ENCODE measurements at regions not wholly inside any gene's neighbourhood (a gene's known extent, or its start where the extent isn't known, plus 50 kb on each side); places are given as distances from the start of the nearest gene placed in this dataset.

- TF ChIP-seq POLR2AphosphoS5 (IDR thresholded peaks at IDR 0.05) (no peak), POLR2A (IDR thresholded peaks at IDR 0.05) (no peak), CTCF (IDR thresholded peaks at IDR 0.05) (no peak)
- Histone ChIP-seq H3K9me3 (peaks cover 5 to 9% of the 10 kb centered on the region in 2 donors), H3K27ac (no peak overlapping the region), H3K36me3 (no peaks in the 10 kb centered on the region), H3K4me3 (no peak overlapping the region), H3K27me3 (no peaks in the 10 kb centered on the region), H3K4me1 (no peaks in the 10 kb centered on the region)
- no peak for DNase-seq (ENCODE audit: low spot score in 2 of 2)
- intact Hi-C loops (cut with DNase I; ENCODE audit: low total_unique reads): no loop called here
Measured at GRCh38 chr2:160838691-160839090, 321.5 kb upstream of the TANK start.

GRCh38 chr2:160842286-160842685 lies 317.9 kb upstream of the TANK start:
- H3K27me3 ChIP-seq: no peaks in the 10 kb centered on the region
- H3K36me3 ChIP-seq: no peaks in the 10 kb centered on the region
- no peak overlapping the region for H3K4me3 ChIP-seq
- peaks cover 14 to 15% of the 10 kb centered on the region in 2 donors for H3K9me3 ChIP-seq
- H3K27ac ChIP-seq: no peak overlapping the region
- DNase-seq (ENCODE audit: low spot score in 2 of 2): no peak
- no peaks in the 10 kb centered on the region for H3K4me1 ChIP-seq
- intact Hi-C loops (cut with DNase I; ENCODE audit: low total_unique reads): no loop called here
- no peak for TF ChIP-seq CTCF (IDR thresholded peaks at IDR 0.05)
- TF ChIP-seq POLR2AphosphoS5 (IDR thresholded peaks at IDR 0.05): no peak
- no peak for TF ChIP-seq POLR2A (IDR thresholded peaks at IDR 0.05)

GRCh38 chr2:160859096-160859495 lies 301.1 kb upstream of the TANK start:
- DNase-seq (ENCODE audit: low spot score in 2 of 2): no peak
- intact Hi-C loops (cut with DNase I; ENCODE audit: low total_unique reads): no loop called here
- Histone ChIP-seq H3K4me3 (no peak overlapping the region), H3K27ac (no peak overlapping the region), H3K4me1 (no peaks in the 10 kb centered on the region), H3K9me3 (no peaks in the 10 kb centered on the region), H3K27me3 (no peaks in the 10 kb centered on the region), H3K36me3 (no peaks in the 10 kb centered on the region)
- TF ChIP-seq POLR2A (IDR thresholded peaks at IDR 0.05): no peak

- H3K27me3 ChIP-seq: no peaks in the 10 kb centered on the region
- H3K4me1 ChIP-seq: no peaks in the 10 kb centered on the region
- no peak for TF ChIP-seq POLR2A (IDR thresholded peaks at IDR 0.05)
- TF ChIP-seq POLR2AphosphoS5 (IDR thresholded peaks at IDR 0.05): no peak
- no peak for TF ChIP-seq CTCF (IDR thresholded peaks at IDR 0.05)
- no peaks in the 10 kb centered on the region for H3K36me3 ChIP-seq
- intact Hi-C loops (cut with DNase I; ENCODE audit: low total_unique reads): no loop called here
- no peak overlapping the region for H3K27ac ChIP-seq
- H3K9me3 ChIP-seq: no peaks in the 10 kb centered on the region
- DNase-seq (ENCODE audit: low spot score in 2 of 2): no peak
- no peak overlapping the region for H3K4me3 ChIP-seq
Measured at GRCh38 chr2:160862226-160862625, 298.0 kb upstream of the TANK start.

- DNase-seq (ENCODE audit: low spot score in 2 of 2): no peak
- TF ChIP-seq CTCF (IDR thresholded peaks at IDR 0.05) (no peak), POLR2A (IDR thresholded peaks at IDR 0.05) (no peak), POLR2AphosphoS5 (IDR thresholded peaks at IDR 0.05) (no peak)
- H3K4me1 ChIP-seq: no peaks in the 10 kb centered on the region
- no peaks in the 10 kb centered on the region for H3K27me3 ChIP-seq
- no peaks in the 10 kb centered on the region for H3K9me3 ChIP-seq
- H3K27ac ChIP-seq: no peak overlapping the region
- no peaks in the 10 kb centered on the region for H3K36me3 ChIP-seq
- intact Hi-C loops (cut with DNase I; ENCODE audit: low total_unique reads): no loop called here
- H3K4me3 ChIP-seq: no peak overlapping the region
Measured at GRCh38 chr2:160868891-160869290, 291.3 kb upstream of the TANK start.

- no peaks in the 10 kb centered on the region for H3K36me3 ChIP-seq
- no peak for DNase-seq (ENCODE audit: low spot score in 2 of 2)
- no peak overlapping the region for H3K4me3 ChIP-seq
- intact Hi-C loops (cut with DNase I; ENCODE audit: low total_unique reads): no loop called here
- no peaks in the 10 kb centered on the region for H3K27me3 ChIP-seq
- no peaks in the 10 kb centered on the region for H3K4me1 ChIP-seq
- TF ChIP-seq POLR2A (IDR thresholded peaks at IDR 0.05) (no peak), CTCF (IDR thresholded peaks at IDR 0.05) (no peak), POLR2AphosphoS5 (IDR thresholded peaks at IDR 0.05) (peak in 1 of 3 donors; percentile 65)
- no peaks in the 10 kb centered on the region for H3K9me3 ChIP-seq
- H3K27ac ChIP-seq: peak overlapping the region in 1 of 2 donors; percentile 51
Measured at GRCh38 chr2:160869411-160869810, 290.8 kb upstream of the TANK start.

Data from breast epithelium (tissue), 4 donors.